SK-N-SH (cell line): ENCODE measurements at regions not wholly inside any gene's neighbourhood (a gene's known extent, or its start where the extent isn't known, plus 50 kb on each side); places are given as distances from the start of the nearest gene placed in this dataset.
A peak's percentile ranks its signal among the peaks of the same experiment; 100 is the strongest.

Experiments used
- CTCF ChIA-PET: fragments of 300-600, 350-600 bp; formaldehyde crosslinking; extraction: SDS; loops from one replicate; lab custom pipeline; 2021; lab: Yijun Ruan, JAX
- POLR2A ChIA-PET: fragments of 350-600 bp; sonication (Branson Sonifier 250); formaldehyde crosslinking; extraction: SDS; loops from one replicate; lab custom pipeline; 2020; ENCODE audit warnings: antibody characterized with exemption, inconsistent platforms; lab: Yijun Ruan, JAX
- DNase-seq: peaks from one replicate; pipeline ENCODE4 v3.0.0; 2012
- H2AFZ ChIP-seq: fragments of 200-600 bp; sonication (generic); 2 replicates; pipeline ENCODE4 v1.8.1; 2016; ENCODE audit warnings: antibody characterized with exemption, mild to moderate bottlenecking, low read depth
- H3F3A ChIP-seq: fragments of 200-600 bp; sonication (generic); replicated peaks from 2 replicates; pipeline ENCODE3; 2016; ENCODE audit warnings: antibody characterized with exemption, mild to moderate bottlenecking; ENCODE audit not compliant: insufficient read depth
- H3K27ac ChIP-seq, 2 experiments: fragments of 200-500 bp in 1 of 2; fragments of 200-600 bp in 1 of 2; sonication (Bioruptor generic) in 1 of 2; sonication (generic), shearing (Covaris generic) in 1 of 2; 2 replicates each; pipeline versions ENCODE4 v1.5.1 to v1.6.1; 2014 to 2016; ENCODE audit warnings: low read depth in 2 of 2, inconsistent platforms in 1 of 2, low read length in 1 of 2, mild to moderate bottlenecking in 1 of 2, mixed read lengths in 1 of 2
- H3K27me3 ChIP-seq: fragments of 200-600 bp; sonication (generic), shearing (Covaris generic); 2 replicates; pipeline ENCODE4 v1.6.1; 2016; ENCODE audit warnings: mixed run types; ENCODE audit not compliant: insufficient read depth
- H3K36me3 ChIP-seq, 2 experiments: fragments of 200-500 bp in 1 of 2; fragments of 200-600 bp in 1 of 2; sonication (Bioruptor generic) in 1 of 2; sonication (generic) in 1 of 2; replicated peaks in 1 of 2; 2 replicates each; pipeline versions ENCODE3 to v1.5.1; 2014 to 2016; ENCODE audit warnings: low read length in 1 of 2, mild to moderate bottlenecking in 1 of 2; ENCODE audit not compliant: insufficient read depth in 2 of 2, control insufficient read depth in 1 of 2
- H3K4me1 ChIP-seq, 2 experiments: fragments of 200-500 bp in 1 of 2; fragments of 200-600 bp in 1 of 2; sonication (Bioruptor generic) in 1 of 2; sonication (generic), shearing (Covaris generic) in 1 of 2; 2 replicates each; pipeline versions ENCODE4 v1.5.1 to v1.6.1; 2014 to 2016; ENCODE audit warnings: low read depth in 1 of 2, low read length in 1 of 2, mixed run types in 1 of 2; ENCODE audit not compliant: insufficient read depth in 2 of 2, control insufficient read depth in 1 of 2
- H3K4me2 ChIP-seq: fragments of 200-600 bp; sonication (generic), shearing (Covaris generic); 2 replicates; pipeline ENCODE4 v1.6.1; 2017; ENCODE audit warnings: mixed run types
- H3K4me3 ChIP-seq, 2 experiments: fragments of 200-500 bp in 1 of 2; fragments of 200-600 bp in 1 of 2; sonication (Bioruptor generic) in 1 of 2; sonication (generic), shearing (Covaris generic) in 1 of 2; 2 replicates each; pipeline versions ENCODE4 v1.5.1 to v1.8.1; 2014 to 2016; ENCODE audit warnings: low read depth in 2 of 2, inconsistent platforms in 1 of 2, low read length in 1 of 2, mild to moderate bottlenecking in 1 of 2, mixed read lengths in 1 of 2, moderate library complexity in 1 of 2
- H3K79me2 ChIP-seq: fragments of 200-600 bp; sonication (generic); 2 replicates; pipeline ENCODE4 v1.8.1; 2017; ENCODE audit warnings: mild to moderate bottlenecking; ENCODE audit not compliant: insufficient read depth
- H3K9ac ChIP-seq: fragments of 200-600 bp; sonication (generic); 2 replicates; pipeline ENCODE4 v1.6.1; 2017; ENCODE audit warnings: mixed run types
- H3K9me2 ChIP-seq: fragments of 200-600 bp; sonication (generic); 2 replicates; pipeline ENCODE4 v1.6.1; 2017; ENCODE audit warnings: mixed run types
- H3K9me3 ChIP-seq: fragments of 200-600 bp; sonication (generic); 2 replicates; pipeline ENCODE4 v1.6.1; 2017; ENCODE audit warnings: mixed run types, mild to moderate bottlenecking, moderate library complexity
- H4K20me1 ChIP-seq: fragments of 200-600 bp; sonication (generic); 2 replicates; pipeline ENCODE4 v1.6.1; 2017; ENCODE audit warnings: mild to moderate bottlenecking, mixed run types; ENCODE audit not compliant: insufficient read depth
- CHD2 ChIP-seq: fragments of 150-350 bp; IDR thresholded peaks from 2 replicates; pipeline ENCODE4 v1.6.1; 2018; ENCODE audit warnings: low read length; ENCODE audit not compliant: partially characterized antibody
- NRF1 ChIP-seq: IDR thresholded peaks from 2 replicates; pipeline ENCODE4 v1.6.1; 2012; ENCODE audit warnings: low read depth, mild to moderate bottlenecking, low read length
- POLR2AphosphoS5 ChIP-seq: IDR thresholded peaks from 2 replicates; pipeline ENCODE4 v1.6.1; 2012; ENCODE audit warnings: low read depth, low read length
- RAD21 ChIP-seq: IDR thresholded peaks from 2 replicates; pipeline ENCODE4 v1.6.1; 2012; ENCODE audit warnings: mild to moderate bottlenecking, low read length
- RCOR1 ChIP-seq: fragments of 150-350 bp; IDR thresholded peaks from 2 replicates; pipeline ENCODE4 v1.6.1; 2017; ENCODE audit warnings: antibody characterized with exemption, low read length
- RFX5 ChIP-seq: IDR thresholded peaks from 2 replicates; pipeline ENCODE4 v1.6.1; 2012; ENCODE audit warnings: mild to moderate bottlenecking, improper control_type of control experiment, low read length
- SIN3A ChIP-seq: IDR thresholded peaks from 2 replicates; pipeline ENCODE4 v1.6.1; 2012; ENCODE audit warnings: low read depth, mild to moderate bottlenecking, low read length, moderate library complexity, borderline replicate concordance
- SMC3 ChIP-seq: IDR thresholded peaks from 2 replicates; pipeline ENCODE4 v1.6.1; 2012; ENCODE audit warnings: low read depth, low read length, improper control_type of control experiment
- WGBS: methylation state at CpG from one replicate; pipeline ENCODE4 v1.1.6; 2017; ENCODE audit warnings: low lambda C conversion rate; 5-methylcytosine and 5-hydroxymethylcytosine counted together
- TF ChIP-seq, protein P1 (sequence below): IDR thresholded peaks from 2 replicates; pipeline ENCODE4; 2012
- TF ChIP-seq, protein P2 (sequence below): IDR thresholded peaks from 2 replicates; pipeline ENCODE4 v1.4.0; 2012; ENCODE audit warnings: low read depth
- TF ChIP-seq, protein P3 (sequence below): IDR thresholded peaks from 2 replicates; pipeline ENCODE4 v1.4.0; 2012; ENCODE audit warnings: low read depth, borderline replicate concordance
- TF ChIP-seq, protein P4 (sequence below): fragments of 200-600 bp; sonication (generic); IDR thresholded peaks from 2 replicates; pipeline ENCODE4 v1.6.1; 2017; ENCODE audit warnings: antibody characterized with exemption, mild to moderate bottlenecking, moderate library complexity

DNA sequence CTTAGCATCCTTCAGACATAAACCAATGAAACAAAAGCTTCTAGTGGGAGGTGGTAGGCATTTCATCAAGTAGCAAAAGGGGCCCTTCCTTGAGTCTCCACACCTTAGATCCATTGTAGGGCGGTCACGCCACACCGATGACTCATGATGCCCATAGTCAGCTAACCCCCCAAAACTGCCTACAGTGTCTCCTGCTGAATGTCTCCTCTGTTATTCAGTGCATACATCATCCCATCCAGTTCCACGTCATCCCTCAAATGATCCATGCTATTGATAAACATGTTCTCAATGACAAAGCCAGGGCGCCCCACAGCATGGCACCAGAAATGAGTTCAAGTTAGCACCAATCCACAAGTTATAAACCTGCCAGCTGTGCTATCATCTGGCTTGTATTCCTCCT, 57.4 kb upstream of the ACKR3 start:
- no peak overlapping the region for H3K27ac ChIP-seq
- CTCF ChIA-PET: interaction anchor here (0.6 to 4.8 kb wide), 29 partner anchors 9 to 1059 kb away, joined by 3 to 74 read pairs (median 4); partner anchors contain the start of gene ACKR3
- TF ChIP-seq NRF1: no peak
- no peak for TF ChIP-seq RFX5
- TF ChIP-seq POLR2AphosphoS5: no peak
- TF ChIP-seq, protein P1, sequence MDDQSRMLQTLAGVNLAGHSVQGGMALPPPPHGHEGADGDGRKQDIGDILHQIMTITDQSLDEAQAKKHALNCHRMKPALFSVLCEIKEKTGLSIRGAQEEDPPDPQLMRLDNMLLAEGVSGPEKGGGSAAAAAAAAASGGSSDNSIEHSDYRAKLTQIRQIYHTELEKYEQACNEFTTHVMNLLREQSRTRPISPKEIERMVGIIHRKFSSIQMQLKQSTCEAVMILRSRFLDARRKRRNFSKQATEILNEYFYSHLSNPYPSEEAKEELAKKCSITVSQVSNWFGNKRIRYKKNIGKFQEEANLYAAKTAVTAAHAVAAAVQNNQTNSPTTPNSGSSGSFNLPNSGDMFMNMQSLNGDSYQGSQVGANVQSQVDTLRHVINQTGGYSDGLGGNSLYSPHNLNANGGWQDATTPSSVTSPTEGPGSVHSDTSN: no peak
- TF ChIP-seq RCOR1: no peak
- TF ChIP-seq, protein P2, sequence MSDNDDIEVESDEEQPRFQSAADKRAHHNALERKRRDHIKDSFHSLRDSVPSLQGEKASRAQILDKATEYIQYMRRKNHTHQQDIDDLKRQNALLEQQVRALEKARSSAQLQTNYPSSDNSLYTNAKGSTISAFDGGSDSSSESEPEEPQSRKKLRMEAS: no peak
- TF ChIP-seq, protein P3, sequence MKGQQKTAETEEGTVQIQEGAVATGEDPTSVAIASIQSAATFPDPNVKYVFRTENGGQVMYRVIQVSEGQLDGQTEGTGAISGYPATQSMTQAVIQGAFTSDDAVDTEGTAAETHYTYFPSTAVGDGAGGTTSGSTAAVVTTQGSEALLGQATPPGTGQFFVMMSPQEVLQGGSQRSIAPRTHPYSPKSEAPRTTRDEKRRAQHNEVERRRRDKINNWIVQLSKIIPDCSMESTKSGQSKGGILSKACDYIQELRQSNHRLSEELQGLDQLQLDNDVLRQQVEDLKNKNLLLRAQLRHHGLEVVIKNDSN: no peak
- TF ChIP-seq CHD2: no peak
- TF ChIP-seq SIN3A: no peak
- TF ChIP-seq, all 33 proteins: peak for 0
- Histone ChIP-seq H3K9ac (no peak overlapping the region), H3K36me3 (no peaks in the 10 kb centered on the region), H3K79me2 (no peaks in the 10 kb centered on the region), H3K4me3 (no peak overlapping the region), H3K27me3 (no peaks in the 10 kb centered on the region; the same call in 1 of the 2 replicates), H2AFZ (no peak overlapping the region), H4K20me1 (no peaks in the 10 kb centered on the region), H3F3A (no peaks in the 10 kb centered on the region), H3K4me2 (no peak overlapping the region), H3K4me1 (no peaks in the 10 kb centered on the region; a peak in 1 of 4 replicates), H3K9me3 (no peaks in the 10 kb centered on the region), H3K9me2 (no peaks in the 10 kb centered on the region)
- 84% methylated on average over 5 of the region's 5 CpGs for WGBS
- DNase-seq: no peak
- POLR2A ChIA-PET: no interaction called here

DNA sequence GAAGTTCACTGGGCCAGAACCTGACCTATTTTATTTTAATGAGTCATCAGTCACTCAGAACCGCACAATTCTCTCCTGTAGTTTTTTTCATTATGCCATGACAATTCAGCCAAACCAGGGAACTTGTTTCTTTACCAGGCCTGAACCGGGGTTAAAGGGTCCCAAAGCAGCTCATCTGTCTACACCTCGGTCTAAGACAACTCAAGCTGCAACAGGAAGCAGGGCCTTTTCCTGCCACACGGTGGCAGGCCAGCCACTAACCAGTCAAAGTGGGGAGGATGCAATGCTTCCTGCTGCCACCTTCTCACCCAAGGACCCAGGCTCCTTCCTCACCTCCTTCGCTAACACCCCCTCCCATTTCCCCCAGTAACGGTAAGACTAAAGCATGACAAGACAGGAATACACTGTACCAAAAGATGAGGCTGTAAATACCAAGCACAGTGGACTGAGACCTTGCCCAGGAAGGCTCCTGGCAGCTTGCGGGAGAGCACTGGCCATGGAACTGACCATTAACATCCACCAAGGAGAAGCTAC, 56.7 kb upstream of the ACKR3 start:
- Histone ChIP-seq H2AFZ (no peak overlapping the region), H3K27me3 (no peaks in the 10 kb centered on the region; the same call in 1 of the 2 replicates), H3K4me3 (no peak overlapping the region; a peak in 1 of 4 replicates), H3K36me3 (no peaks in the 10 kb centered on the region), H3K9me3 (no peaks in the 10 kb centered on the region), H3K9me2 (no peaks in the 10 kb centered on the region), H3K9ac (no peak overlapping the region), H3F3A (no peaks in the 10 kb centered on the region), H3K4me2 (no peak overlapping the region), H3K4me1 (no peaks in the 10 kb centered on the region), H4K20me1 (no peaks in the 10 kb centered on the region), H3K27ac (no peak overlapping the region), H3K79me2 (no peaks in the 10 kb centered on the region)
- 26% methylated on average over 7 of the region's 7 CpGs for WGBS
- DNase-seq: peak; percentile 72
- CTCF ChIA-PET: interaction anchor here (0.6 to 4.8 kb wide), 35 partner anchors 9 to 1059 kb away, joined by 3 to 74 read pairs (median 4); partner anchors contain the start of gene ACKR3
- POLR2A ChIA-PET: no interaction called here
- TF ChIP-seq NRF1 (no peak), SMC3 (peak; percentile 65), RAD21 (peak; percentile 66)
- TF ChIP-seq, protein P4, sequence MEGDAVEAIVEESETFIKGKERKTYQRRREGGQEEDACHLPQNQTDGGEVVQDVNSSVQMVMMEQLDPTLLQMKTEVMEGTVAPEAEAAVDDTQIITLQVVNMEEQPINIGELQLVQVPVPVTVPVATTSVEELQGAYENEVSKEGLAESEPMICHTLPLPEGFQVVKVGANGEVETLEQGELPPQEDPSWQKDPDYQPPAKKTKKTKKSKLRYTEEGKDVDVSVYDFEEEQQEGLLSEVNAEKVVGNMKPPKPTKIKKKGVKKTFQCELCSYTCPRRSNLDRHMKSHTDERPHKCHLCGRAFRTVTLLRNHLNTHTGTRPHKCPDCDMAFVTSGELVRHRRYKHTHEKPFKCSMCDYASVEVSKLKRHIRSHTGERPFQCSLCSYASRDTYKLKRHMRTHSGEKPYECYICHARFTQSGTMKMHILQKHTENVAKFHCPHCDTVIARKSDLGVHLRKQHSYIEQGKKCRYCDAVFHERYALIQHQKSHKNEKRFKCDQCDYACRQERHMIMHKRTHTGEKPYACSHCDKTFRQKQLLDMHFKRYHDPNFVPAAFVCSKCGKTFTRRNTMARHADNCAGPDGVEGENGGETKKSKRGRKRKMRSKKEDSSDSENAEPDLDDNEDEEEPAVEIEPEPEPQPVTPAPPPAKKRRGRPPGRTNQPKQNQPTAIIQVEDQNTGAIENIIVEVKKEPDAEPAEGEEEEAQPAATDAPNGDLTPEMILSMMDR: peak; percentile 61
